B cell (primary cell): ENCODE measurements at regions not wholly inside any gene's neighbourhood (a gene's known extent, or its start where the extent isn't known, plus 50 kb on each side); places are given as distances from the start of the nearest gene placed in this dataset.

Experiments
- EZH2 ChIP-seq: IDR thresholded peaks from 2 replicates; pipeline ENCODE4 v1.6.1; 2012; ENCODE audit warnings: borderline replicate concordance, low read depth, mild to moderate bottlenecking, moderate library complexity, low read length; ENCODE audit not compliant: insufficient read depth, poor library complexity, severe bottlenecking
- TF ChIP-seq, protein P1 (sequence below): fragments of 200-600 bp; IDR thresholded peaks from one replicate; pipeline ENCODE4 v1.8.0; 2022; ENCODE audit warnings: antibody characterized with exemption, mild to moderate bottlenecking

DNA sequence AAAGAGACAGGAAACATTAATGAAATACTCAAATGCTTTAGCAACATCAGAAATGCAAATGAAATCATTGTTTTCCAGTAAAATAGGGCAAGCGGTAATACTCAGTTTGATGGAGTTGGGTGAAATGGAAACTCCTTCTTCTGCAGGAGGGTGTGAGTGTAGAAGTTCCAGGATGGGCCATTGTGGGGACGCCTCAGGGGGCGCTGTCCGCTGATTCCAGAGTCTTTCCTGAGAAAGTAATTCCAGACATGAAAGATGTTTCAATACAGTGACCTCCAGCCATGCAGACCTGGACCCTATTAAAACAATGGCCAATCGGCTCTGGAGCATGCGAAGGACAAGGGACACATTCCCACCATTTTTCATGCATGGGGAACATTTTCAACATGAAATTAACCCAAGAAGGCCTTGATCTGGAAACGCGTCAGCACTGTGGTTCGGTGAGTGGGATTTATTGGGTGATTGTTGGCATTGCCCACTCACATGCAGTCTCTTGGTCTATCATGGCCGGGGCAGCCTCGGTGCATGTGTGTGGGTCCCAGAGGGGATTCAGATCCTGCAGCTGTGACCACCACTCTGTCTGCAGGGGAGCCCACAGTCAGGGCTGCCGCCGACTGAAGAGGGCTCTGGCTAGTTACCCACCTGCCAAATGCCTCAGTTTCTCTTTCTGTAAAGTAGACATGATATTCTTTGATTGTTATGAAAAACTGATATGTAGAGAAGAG lies 132.6 kb upstream of the IRX4 start:
- TF ChIP-seq, protein P1, sequence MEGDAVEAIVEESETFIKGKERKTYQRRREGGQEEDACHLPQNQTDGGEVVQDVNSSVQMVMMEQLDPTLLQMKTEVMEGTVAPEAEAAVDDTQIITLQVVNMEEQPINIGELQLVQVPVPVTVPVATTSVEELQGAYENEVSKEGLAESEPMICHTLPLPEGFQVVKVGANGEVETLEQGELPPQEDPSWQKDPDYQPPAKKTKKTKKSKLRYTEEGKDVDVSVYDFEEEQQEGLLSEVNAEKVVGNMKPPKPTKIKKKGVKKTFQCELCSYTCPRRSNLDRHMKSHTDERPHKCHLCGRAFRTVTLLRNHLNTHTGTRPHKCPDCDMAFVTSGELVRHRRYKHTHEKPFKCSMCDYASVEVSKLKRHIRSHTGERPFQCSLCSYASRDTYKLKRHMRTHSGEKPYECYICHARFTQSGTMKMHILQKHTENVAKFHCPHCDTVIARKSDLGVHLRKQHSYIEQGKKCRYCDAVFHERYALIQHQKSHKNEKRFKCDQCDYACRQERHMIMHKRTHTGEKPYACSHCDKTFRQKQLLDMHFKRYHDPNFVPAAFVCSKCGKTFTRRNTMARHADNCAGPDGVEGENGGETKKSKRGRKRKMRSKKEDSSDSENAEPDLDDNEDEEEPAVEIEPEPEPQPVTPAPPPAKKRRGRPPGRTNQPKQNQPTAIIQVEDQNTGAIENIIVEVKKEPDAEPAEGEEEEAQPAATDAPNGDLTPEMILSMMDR, result no peak
- no peak for TF ChIP-seq EZH2
